T-helper 2 cell (primary cell): ENCODE measurements at regions not wholly inside any gene's neighbourhood (a gene's known extent, or its start where the extent isn't known, plus 50 kb on each side); places are given as distances from the start of the nearest gene placed in this dataset.
A peak's percentile ranks its signal among the peaks of the same experiment; 100 is the strongest.

Experiments
- DNase-seq, 5 experiments: peaks; one replicate each; pipeline versions ENCODE4 v3.0.0 to v3.0.0-alpha.2; 2012 to 2022

DNA sequence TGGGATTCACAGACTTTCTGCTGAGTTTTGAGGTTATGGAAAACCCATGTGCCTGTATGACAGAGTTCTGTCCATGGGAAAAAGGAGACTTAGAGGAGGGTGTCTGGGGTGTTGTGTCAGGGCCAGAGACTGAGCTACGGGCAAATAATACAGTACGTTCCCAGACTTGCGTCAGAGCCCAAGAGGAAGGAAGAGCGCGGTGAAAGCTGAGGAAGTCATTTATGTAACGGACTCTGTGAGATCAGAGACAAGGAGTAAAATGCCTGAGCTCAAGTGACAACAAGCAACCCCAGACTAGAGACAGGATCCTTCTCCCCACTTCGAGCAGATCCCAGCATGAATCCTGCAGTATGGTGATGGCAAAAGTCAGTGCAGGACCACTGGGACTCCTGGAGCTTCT is 368.6 kb upstream of the MCTP2 start:
- peak in 2 of 5 experiments; percentile 3 to 11 for DNase-seq

DNA sequence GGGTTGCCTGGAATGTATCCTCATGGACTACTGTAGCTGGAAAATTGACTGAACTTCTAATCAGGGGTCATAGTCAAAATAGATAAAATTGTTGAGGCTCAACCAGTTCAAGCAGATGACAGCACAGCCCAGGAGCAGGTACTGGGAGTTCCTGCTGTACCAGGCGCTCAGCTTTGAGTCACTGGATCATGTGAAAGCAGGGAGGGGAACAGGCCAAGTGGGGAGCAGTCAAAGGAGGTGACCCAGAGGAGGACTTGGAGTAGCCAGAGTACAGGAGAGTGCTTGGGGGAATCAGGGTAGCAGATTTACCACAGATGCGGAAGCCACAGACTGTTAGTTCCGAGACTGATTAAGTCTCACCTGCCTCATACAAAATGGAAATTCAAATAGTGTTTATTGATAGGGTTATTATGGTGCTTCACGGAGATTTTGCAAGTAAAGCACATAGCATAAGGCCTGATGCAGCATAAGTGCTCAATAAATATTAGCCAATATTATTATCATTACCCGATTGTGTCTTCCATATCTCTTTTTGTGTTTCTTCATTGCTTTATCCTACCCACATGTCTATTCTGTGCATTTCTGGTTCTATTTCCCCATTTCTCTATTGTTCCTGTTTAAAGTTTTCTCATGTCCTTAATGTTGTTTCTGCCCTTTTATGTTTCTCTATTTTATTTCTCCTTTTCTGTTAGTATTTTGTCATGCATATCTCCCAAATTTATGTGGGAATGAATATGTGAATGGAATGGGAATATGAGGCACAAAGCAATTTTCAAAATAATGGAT is 369.2 kb upstream of the MCTP2 start:
- no peak for DNase-seq

DNA sequence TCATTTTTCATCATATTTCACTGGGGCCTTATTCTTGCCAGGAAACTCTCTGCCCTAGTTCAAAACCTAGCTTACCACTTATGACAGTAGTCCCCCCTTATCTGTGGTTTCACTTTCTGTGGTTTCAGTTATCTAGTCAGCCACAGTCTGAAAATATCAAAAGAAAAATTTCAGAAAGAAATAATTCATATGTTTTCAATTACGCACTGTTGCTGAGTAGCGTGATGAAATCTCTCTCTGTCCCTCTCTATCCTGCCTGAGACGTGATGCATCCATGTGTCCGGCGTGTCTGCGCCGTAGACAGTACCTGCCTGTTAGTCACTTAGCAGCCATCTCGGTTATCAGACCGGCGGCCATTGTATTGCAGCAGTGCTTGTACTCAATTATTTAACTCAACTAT is 369.9 kb upstream of the MCTP2 start:
- peak in 2 of 5 experiments; percentile 29 to 30 for DNase-seq

DNA sequence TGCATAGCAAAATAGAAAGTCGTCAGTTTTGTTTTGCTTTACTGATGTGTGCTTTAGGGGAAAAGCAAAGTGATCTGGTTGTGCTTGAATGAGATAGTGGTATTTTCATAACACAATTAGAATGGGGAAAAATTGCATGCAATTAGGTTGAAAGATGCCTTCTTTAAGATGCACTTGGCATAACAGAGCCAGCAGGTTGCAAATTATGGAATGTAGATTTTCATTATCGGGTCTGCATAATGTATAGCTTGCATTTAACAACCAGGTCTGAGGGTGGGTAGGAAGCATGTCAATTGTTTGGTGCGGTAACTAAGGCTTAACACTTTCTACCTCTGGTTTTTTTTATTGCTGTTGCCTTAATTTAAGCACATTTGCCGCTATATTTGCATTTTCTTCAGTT is 370.7 kb upstream of the MCTP2 start:
- DNase-seq = no peak

DNA sequence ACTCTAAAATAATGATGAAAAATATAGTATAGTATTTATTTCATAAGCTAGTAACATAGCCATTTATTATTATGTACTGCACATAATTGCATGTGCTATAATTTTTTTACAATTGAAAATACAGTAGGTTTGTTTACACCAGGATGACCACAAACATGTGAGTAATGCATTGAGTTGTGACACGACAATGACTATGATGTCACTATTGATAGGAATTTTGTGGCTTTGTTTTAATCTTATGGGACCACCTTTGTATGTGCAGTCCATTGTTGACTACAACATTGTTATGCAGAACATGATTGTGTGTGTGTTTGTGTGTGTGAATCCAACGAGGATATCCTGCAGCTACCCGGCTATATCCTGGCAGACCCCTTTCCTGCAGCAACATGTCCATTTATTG is 372.2 kb upstream of the MCTP2 start:
- DNase-seq = no peak

DNA sequence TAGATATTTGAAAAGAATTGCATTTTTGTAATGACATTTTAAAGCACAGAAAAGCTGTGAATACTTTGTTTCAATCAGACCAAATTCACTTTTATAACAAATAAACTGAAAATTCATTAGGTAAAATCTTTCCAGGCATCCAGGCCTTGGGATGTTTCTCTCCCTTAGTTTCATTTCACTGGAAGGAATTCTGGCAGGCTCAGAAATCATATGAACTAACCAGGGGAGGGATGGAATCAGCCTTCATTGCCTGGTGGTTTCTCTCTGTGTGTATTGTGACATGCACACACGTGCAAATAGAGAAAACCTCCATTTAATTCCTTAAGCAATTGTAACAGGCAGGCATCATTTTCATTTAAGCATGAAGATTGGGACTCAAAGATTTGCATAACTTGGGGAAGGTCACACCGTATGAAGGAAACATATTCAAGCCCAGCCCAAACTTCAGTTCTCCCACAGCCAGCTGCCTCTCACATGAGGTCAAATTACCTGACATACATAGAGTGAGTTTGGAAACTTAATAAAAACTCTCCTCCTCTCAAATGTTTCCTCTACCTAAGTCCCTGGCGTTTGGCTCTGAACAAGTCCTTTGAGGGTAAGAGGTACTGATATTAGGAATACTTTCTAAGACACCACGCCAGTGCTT is 376.1 kb upstream of the MCTP2 start:
- no peak for DNase-seq

DNA sequence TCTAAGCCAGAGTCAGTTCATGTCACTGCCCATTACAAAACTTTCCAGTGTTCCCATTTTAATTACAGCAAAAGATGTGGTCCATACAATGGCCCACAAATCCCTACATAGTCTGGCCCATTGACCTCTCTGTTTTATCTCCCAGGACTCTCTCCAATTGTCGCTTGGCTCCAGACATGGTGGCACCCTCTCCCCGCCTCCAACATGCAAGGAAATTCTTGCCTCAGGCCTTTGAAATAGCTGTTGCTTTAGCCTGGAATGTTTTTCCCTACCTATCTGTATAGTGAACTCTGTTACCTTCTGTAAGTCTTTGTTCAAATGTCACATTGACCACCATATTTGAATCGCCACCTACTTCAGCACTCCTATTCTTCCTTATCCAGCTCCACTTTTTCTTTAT is 377.3 kb upstream of the MCTP2 start:
- no peak for DNase-seq

DNA sequence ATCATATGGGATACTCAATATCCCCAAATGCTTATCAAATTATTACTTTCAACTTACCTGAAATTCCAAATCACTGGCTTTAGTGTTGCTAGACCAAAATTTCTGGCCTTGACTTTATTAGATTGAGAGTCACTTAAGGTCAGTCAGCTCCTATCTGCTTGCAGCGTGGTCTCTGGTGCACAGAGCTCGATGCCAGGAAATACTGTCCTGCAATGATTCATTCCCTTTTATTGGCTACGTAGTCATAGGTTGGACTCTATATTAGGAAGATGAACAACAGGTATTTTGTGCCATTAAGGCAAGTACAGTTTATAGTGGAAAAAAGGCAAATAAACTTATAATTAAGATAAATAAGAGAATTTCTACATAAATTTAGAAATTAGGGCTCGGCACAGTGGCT is 378.6 kb upstream of the MCTP2 start:
- no peak for DNase-seq

DNA sequence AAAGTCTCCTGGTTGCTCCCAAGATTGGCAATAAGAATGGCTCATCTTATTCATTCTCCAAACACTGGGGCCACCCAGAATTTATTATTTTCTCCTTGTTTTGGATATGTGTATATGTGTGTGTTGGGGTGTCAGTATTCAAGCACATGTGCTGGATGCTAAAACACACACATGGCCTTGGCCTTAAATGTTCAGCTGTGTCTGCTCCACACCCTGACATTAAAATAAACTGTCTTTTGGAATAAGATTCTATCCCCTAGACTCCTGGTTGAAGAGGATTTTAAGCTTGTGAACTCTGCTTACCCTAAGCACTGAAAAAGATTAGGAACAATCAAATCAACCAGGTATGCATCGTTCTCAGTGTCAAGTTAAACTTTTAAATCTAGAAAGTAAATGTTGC is 382.9 kb upstream of the MCTP2 start:
- no peak for DNase-seq

DNA sequence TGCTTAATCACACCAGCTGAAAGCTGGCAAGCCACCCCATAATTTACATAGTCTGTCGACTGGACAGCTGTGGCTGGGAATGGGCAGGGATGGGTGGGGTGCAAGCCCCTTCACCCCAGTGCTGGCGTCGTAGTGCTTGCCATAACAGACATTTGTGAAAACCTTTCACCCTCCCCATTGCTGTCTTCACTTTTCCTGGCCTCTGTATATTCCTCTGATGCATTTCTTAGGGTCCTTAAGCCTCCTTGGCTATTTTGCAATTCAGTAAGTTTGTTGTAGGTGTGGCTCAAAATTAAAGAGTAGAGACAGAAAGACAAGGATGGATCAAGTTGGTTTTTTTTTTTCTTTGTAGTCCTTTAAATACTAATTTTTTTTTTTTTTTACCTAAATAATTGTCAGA is 383.3 kb upstream of the MCTP2 start:
- DNase-seq = no peak

DNA sequence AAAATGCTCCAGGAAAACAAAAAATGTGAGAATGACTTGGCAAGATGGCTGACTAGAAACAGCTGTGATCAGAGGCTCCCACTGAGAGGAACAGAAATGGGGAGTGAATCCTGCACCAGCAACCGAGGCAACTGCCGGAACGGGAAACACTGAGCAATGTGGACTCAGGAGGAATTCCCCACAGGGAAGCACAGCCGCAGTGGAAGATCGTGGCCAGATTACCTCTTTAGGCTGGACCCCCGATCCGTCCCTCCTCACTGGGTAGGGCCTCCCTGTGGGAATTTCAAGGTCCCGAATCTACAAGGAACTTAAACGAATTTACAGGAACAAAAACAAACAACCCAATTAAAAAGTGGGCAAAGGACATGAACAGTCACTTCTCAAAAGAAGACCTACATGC is 385.2 kb upstream of the MCTP2 start:
- DNase-seq = no peak

DNA sequence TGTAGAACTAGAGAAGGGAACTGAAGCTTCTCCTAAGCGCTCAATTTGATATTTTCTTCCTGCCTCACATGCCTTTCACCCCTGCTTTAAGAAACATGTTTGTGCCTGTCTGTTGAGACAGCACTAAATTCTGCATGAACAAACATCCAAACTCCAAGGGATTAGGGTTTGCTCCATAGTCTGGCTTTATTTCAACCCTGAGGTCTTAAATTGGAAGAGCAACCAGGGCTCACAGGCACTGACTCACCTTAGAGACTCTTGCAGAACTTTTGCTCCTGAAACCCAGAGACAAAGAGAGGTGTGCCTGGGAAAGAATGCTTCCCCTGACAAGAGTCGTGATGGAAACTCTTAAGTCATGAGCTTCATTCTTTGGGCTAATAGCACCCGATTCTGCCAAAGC is 393.9 kb upstream of the MCTP2 start:
- DNase-seq = no peak

DNA sequence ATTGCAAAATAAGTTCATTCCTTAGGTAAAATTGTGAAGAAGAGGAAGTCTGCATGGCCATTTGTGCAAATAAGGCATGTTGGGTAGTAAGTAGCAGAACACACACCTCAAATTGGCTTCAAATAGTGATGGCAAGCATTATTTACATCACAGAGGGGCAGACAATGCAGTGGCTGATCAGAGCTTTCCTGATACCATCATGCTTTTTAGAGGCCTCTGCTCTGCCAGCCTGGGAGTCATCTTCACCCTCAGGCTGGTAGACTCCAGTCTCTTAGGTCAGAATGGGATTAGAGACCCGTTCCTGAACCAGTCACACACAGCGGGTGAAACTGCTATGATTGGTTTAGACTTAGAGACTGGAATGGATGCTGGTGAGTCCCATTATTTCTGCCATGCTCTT is 396.0 kb upstream of the MCTP2 start:
- DNase-seq = no peak

DNA sequence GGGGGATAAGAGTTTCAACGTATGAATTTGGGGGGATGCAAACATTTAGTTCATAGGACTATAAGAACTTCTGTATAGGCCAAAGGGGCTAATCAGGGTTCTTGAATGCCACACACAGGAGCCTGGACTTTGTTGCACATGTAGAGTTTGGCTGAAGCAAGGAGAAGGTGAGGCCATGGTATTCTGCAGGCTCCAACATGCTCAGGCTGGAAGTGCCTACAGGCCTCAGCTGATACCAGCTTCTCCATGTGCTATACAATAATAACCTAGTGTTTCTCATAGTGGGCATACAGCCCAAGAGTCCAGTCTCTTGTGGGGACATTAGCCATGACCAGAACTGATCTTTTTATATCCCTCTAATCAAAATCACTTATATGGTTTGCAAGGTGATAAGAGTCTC is 399.7 kb upstream of the MCTP2 start:
- no peak for DNase-seq

DNA sequence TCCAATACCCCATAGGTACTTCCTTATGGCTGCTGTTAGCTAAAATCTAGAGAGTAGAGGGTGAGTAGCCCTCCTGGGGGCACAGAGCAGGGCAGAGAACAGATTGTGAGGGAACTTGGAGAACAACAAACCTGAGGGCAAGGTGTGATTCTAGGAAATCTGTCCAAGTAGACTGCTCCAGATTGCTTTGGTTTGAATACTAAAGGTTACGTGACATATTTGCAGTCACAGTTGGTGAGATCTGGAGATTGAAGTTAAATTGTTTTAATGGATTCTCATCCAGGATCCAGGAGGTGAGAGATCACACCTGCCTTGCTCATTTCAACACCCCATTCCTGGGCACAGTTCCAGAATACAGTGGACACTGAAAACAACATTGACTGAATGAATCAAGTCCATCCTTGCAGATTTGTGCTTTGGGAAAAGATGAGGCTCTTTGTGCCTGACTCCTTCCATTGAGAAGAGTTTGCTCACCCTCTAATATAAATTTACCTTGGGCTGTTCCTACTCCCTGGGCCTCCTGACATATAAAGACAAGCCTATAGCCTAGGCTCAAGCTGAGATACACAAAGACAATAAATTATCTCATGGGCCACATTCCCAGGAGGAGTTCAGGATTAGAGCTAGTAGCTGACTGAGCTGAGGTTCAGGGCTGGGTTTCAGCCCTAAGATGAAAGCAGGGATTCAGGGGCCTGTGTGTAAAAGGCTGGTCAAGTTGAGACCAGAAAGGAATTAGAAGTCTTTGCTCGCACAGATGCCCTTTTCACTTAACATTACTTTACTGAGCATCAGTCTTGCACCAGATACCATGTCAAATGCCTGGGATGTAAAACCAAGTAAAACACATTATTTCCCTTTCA is 400.9 kb upstream of the MCTP2 start:
- DNase-seq = no peak

DNA sequence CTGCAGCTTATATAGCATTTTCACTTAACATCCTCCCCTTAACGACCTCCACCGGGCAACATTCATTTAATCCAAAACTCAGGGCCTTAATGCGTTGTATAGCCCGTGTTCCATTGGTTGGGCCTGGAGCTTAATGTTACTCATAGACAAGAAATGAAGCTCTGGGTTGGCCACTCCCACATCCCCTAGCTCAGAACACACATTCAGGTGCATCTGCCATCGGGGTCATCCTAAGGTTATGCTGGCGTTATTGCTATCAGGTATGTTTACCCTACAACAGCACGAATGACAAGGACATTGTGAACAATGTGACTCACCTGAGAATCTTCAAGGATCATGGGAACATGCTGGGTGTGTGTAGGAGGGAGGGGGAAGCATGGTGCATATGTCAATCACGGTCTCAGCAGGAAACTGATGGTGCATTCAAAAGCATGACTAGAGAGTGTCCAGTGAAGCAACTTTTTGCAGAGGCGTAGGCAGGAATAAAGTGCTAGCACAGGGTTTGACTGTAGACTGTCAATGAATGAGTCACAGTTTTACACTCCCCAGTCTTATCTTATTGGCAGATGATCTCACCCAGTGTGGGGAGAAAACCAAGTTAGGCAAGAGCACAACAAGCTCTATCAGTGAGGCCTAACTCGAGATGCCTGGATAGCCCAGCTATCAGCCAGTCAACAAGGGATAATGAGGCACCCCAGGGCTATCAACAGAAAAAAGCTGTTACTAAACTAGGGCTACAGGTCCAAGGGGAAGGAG is 402.1 kb upstream of the MCTP2 start:
- peak in 1 of 5 experiments; percentile 4 for DNase-seq

DNA sequence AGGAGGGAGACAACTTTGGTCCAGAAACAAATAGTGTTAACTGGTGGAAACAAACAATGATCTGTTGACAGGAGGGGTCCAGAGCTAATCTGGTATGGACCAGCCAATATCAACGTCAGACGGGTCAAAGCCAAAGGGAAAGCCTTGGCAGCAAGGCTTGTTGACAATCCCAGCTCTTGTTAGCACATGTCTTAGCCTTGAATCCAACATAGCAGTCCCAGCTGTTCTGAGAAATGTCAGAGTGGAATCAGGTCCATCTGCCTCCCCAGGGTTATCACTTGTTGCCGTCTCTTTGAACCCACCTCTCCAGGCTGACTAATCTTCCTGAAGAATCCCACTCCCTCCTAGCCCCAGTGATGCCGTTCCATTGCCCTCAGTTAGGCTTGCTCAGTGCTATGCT is 404.6 kb upstream of the MCTP2 start:
- no peak for DNase-seq

DNA sequence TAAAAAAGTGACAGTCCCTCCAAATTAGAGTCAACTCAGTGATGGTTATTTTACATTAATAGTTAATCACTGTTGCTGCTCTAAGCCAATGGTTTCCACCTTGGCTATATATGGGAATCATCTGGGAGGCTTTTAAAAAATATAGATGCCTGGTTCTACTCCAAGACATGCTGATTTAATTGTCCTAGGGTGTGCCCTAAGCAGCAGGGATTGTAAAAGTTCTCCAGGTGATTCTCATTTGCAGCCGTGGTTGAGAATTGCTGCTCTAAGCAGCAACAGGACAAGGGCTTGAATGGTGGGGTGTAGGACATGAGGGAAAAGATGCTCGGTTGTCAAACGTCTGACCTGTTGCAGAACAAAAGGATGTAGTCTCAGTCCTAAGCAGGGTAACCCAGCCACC is 405.1 kb upstream of the MCTP2 start:
- DNase-seq = no peak

DNA sequence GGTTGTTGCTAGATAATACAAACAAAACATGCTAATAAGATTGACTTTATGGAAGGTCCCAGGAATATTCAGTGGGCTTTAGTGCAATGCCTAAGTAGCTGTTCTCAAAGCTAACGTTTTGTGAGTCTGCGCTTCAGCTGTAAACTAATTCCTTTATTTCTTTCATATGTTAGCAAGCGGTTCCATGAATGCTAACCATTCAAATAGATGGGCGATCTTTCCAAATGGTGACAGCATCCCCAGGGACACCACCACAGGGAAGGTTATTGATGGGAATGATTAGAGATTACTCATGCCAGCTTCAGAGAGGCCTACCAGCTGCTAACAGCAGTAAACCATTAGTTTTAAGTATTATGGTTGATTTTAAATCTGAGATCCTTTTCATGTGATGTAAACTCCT is 405.7 kb upstream of the MCTP2 start:
- no peak for DNase-seq

DNA sequence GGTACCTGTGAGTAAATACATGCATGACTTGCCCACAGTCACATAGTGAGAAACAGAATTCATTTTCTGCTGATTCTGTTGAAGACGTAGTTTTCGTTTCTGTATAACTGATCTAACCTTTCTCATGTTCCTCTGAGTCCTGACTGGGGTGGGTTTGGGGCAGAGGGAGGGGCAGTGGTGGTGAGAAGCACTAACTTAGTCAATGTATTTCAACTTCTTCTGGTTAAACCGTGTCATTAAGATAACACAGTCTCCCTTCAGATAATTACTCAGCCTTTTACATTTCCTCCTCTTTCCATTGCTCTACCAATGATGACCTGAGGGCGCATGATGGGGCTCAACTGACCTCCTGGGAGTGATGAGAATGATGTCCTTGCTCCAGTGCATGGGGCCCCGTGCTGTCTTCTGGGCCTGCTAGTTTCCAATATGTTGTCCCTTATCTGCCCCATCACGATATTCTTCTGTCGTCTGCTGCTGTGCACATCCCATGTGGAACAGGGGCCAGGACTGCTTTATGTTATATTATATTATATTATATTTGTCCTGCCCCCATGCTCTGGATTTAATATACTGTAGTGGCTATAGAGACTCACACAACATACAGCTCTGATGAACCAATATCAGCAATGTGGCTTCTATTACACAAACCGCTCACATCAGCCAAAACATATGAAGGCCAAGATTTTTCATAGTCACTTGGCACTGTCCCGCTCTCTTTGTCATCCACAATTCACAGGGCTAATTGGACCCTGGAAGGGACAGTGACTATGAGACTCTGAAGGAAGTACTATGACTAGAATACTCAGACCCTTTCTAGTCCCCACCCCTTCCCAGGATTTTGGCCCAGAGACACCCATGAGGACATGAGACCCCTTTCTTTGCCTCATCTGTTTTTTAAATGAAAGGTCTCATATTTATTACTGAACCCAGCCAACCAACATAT is 407.1 kb upstream of the MCTP2 start:
- no peak for DNase-seq

DNA sequence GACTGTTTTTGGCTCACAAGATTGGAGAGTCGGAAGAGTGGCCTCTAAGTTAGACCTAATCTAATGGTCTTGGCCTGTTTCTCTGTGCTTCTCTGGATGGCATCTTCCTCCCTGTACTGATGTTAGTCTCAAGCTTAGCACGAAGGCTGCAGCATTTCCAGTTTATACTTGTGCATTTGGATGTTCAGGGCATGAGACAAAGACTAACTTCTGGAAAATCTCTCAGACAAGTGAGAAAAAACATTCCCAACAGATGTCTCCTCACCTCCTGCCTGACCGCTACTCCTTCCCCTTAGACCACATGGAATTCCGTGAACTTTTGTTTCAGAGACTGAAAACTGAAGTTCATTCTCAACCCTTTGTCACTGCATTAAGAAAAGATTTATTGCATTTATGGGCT is 410.8 kb upstream of the MCTP2 start:
- no peak for DNase-seq

DNA sequence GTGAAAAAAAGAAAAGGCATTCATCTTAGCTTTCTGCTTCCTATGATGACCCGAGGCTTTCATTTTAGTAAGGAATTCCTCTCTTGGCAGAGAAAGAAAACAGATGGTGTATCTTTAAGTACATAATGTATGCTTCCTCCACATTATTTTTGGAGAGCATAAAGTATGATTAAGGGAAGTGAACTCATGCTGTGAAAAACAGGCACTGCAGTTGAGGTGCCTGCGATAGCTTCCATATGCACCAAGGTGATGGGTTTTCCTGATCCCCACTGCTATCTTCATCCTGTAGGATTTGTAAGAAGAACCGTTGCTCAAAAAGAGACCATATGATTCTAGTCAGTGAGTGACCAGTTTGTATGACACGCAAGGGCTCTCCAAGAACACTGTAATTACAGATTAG is 411.5 kb upstream of the MCTP2 start:
- no peak for DNase-seq
